OCI-LY3 (cell line): ENCODE measurements at regions not wholly inside any gene's neighbourhood (a gene's known extent, or its start where the extent isn't known, plus 50 kb on each side); places are given as distances from the start of the nearest gene placed in this dataset.

Experiments used
- H2AFZ ChIP-seq: fragments of 200-600, 300-600 bp; shearing (Covaris generic); 2 replicates; pipeline ENCODE4 v1.6.0; 2014; ENCODE audit warnings: antibody characterized with exemption, low read depth, low read length
- H3K27ac ChIP-seq: fragments of 200-600, 300-600 bp; sonication (generic); 2 replicates; pipeline ENCODE4 v1.5.1; 2014; ENCODE audit warnings: mild to moderate bottlenecking, low read length, moderate library complexity, mixed read lengths
- H3K27me3 ChIP-seq: fragments of 200-600, 300-600 bp; sonication (generic); 2 replicates; pipeline ENCODE4 v1.6.1; 2014; ENCODE audit warnings: low read depth, low read length, mixed read lengths
- H3K36me3 ChIP-seq: fragments of 200-600, 300-600 bp; sonication (generic); replicated peaks from 2 replicates; pipeline ENCODE3; 2014; ENCODE audit warnings: low read depth, low read length, mixed read lengths
- H3K4me1 ChIP-seq: fragments of 300-600, 200-600 bp; sonication (generic); 2 replicates; pipeline ENCODE4 v1.6.1; 2014; ENCODE audit warnings: low read length, mixed read lengths
- H3K4me2 ChIP-seq: fragments of 200-600, 300-600 bp; sonication (generic); 2 replicates; pipeline ENCODE4 v1.6.1; 2014; ENCODE audit warnings: low read length, mixed read lengths
- H3K4me3 ChIP-seq: fragments of 300-600, 200-600 bp; sonication (generic); 2 replicates; pipeline ENCODE4 v1.5.1; 2014; ENCODE audit warnings: antibody characterized with exemption, mild to moderate bottlenecking, low read length, moderate library complexity
- H3K79me2 ChIP-seq: fragments of 300-600, 200-600 bp; shearing (Covaris generic); 2 replicates; pipeline ENCODE4 v1.6.1; 2014; ENCODE audit warnings: mild to moderate bottlenecking, low read length, mixed read lengths
- H3K9ac ChIP-seq: fragments of 300-600, 200-600 bp; shearing (Covaris generic); 2 replicates; pipeline ENCODE4 v1.6.0; 2014; ENCODE audit warnings: mild to moderate bottlenecking, low read length, moderate library complexity
- H3K9me3 ChIP-seq: fragments of 200-600, 300-600 bp; shearing (Covaris generic); 2 replicates; pipeline ENCODE4 v1.6.1; 2014; ENCODE audit warnings: low read length, mixed read lengths; ENCODE audit not compliant: insufficient read depth
- H4K20me1 ChIP-seq: fragments of 200-600, 300-600 bp; sonication (generic); 2 replicates; pipeline ENCODE4 v1.6.1; 2016; ENCODE audit warnings: low read length, mixed read lengths; ENCODE audit not compliant: insufficient read depth
- EZH2phosphoT487 ChIP-seq: fragments of 200-600 bp; shearing (Covaris generic); IDR thresholded peaks from 2 replicates; pipeline ENCODE4 v1.6.1; 2018; ENCODE audit warnings: antibody characterized with exemption, mixed run types, low read depth
- TF ChIP-seq, protein P1 (sequence below): fragments of 200-600, 300-600 bp; sonication (generic); IDR thresholded peaks from 2 replicates; pipeline ENCODE4 v1.5.1; 2014; ENCODE audit warnings: antibody characterized with exemption, low read length, low read depth

DNA sequence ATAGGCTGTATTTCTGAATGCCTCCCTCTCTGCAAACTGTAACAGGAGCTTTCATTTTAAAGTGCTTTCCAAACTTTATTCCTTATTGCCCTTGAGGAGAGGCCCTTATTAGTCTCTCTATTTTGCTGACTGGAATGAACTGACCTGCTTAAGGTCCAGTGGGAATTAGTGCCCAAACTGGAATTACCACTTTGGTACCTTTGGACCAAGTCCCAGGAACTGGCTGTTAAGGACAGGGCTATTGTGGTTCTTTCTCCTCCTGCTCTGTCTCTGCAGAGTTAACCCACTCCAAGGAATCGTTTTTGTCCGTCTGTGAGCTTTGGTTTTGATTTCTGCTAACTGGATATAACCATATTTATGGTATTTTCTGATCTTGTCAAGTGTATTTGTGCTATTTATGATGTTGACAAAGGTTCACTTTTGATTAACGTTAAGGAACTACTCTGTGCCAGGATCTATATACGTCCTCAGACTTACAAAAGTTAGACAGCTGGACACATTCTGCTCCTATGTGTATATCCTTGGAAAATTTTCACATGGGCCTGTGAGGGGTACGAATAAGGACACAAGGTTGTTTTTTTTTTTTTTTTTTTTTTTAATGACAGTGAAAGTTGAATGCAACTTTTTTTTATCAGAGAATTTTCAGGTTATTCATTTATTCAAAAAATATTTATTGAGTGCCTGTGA lies 189.1 kb upstream of the ANKRD55 start:
- no peak overlapping the region for H3K27ac ChIP-seq
- no peaks in the 10 kb centered on the region for H3K79me2 ChIP-seq
- no peak for TF ChIP-seq EZH2phosphoT487
- TF ChIP-seq, protein P1, sequence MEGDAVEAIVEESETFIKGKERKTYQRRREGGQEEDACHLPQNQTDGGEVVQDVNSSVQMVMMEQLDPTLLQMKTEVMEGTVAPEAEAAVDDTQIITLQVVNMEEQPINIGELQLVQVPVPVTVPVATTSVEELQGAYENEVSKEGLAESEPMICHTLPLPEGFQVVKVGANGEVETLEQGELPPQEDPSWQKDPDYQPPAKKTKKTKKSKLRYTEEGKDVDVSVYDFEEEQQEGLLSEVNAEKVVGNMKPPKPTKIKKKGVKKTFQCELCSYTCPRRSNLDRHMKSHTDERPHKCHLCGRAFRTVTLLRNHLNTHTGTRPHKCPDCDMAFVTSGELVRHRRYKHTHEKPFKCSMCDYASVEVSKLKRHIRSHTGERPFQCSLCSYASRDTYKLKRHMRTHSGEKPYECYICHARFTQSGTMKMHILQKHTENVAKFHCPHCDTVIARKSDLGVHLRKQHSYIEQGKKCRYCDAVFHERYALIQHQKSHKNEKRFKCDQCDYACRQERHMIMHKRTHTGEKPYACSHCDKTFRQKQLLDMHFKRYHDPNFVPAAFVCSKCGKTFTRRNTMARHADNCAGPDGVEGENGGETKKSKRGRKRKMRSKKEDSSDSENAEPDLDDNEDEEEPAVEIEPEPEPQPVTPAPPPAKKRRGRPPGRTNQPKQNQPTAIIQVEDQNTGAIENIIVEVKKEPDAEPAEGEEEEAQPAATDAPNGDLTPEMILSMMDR = no peak
- H3K4me2 ChIP-seq = no peak overlapping the region
- H3K27me3 ChIP-seq = no peaks in the 10 kb centered on the region
- no peaks in the 10 kb centered on the region for H4K20me1 ChIP-seq
- H3K36me3 ChIP-seq = peaks cover 19% of the 10 kb centered on the region
- no peak overlapping the region for H3K4me3 ChIP-seq
- no peak overlapping the region for H2AFZ ChIP-seq
- no peak overlapping the region for H3K9ac ChIP-seq
- peaks cover 14% of the 10 kb centered on the region; the same call in 1 of the 2 replicates for H3K9me3 ChIP-seq
- peaks cover 5% of the 10 kb centered on the region; the same call in 1 of the 2 replicates for H3K4me1 ChIP-seq

DNA sequence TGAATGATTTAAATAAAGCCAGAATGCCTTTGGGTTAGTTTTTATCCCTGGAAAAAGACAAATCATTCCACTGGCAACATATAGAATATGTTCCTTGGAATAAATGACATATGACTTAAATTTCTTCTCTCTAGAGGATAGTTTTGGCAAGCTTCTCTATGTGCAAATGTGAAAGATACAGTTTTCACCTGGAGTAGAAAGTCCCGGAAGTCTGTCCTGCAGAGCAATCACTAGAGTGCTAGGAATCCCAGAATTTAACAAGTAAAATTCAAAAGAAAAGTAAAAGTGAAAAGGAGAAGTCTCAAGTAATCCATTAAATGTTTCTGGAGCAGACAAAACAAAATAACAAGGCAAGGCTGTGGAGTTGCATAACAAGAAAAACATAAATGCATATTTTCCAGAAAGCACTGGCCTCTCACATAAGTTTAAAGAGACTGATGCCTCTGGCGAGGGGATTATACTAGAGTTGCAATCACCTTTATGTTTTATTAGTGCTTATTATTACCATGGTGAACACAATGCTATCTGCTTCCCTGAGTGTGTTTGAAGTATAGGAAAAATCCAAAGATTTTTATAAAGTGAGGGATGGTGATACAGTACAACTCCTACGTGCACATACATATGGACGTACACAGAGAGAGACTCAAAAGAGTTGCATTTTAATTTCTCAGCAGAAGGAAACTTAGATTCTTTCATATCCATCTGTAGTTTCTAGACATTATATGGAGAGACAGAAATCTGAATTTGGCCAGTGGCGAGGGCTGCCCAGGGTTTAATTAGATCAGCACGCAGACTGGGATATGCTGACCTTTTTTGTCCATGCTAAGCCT lies 188.3 kb upstream of the ANKRD55 start:
- H3K9ac ChIP-seq = no peak overlapping the region
- no peak overlapping the region for H3K27ac ChIP-seq
- H2AFZ ChIP-seq = no peak overlapping the region
- peaks cover 14% of the 10 kb centered on the region; the same call in 1 of the 2 replicates for H3K9me3 ChIP-seq
- no peak for TF ChIP-seq EZH2phosphoT487
- TF ChIP-seq, protein P1 = no peak
- no peaks in the 10 kb centered on the region for H3K27me3 ChIP-seq
- no peak overlapping the region for H3K4me3 ChIP-seq
- no peaks in the 10 kb centered on the region for H3K79me2 ChIP-seq
- peaks cover 9% of the 10 kb centered on the region for H3K4me1 ChIP-seq
- H3K36me3 ChIP-seq = peaks cover 23% of the 10 kb centered on the region
- no peak overlapping the region for H3K4me2 ChIP-seq
- no peaks in the 10 kb centered on the region for H4K20me1 ChIP-seq

DNA sequence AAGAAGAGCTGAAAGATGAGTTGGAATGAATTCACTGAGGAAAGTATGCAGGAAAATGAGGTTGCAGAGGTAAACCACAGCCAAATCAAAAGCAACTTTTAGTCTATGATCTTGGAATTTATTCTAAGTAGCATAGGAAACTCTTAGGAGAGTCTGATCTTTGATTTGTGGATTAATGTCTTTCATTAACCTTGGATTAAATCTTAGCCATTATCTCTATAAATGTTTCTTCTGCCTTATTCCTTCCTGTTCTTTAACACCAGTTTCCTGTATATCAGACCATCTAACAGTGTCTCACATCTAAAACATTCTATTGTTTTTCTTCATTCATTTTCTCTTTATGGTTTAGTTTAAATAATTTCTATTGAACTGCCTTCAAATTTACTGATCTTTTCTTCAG lies 187.2 kb upstream of the ANKRD55 start:
- Histone ChIP-seq H3K36me3 (peaks cover 23% of the 10 kb centered on the region), H2AFZ (no peak overlapping the region), H3K9ac (no peak overlapping the region), H3K4me2 (no peak overlapping the region), H3K4me1 (peaks cover 20% of the 10 kb centered on the region), H3K4me3 (no peak overlapping the region), H3K27ac (no peak overlapping the region), H3K27me3 (no peaks in the 10 kb centered on the region), H3K9me3 (peaks cover 14% of the 10 kb centered on the region; the same call in 1 of the 2 replicates), H4K20me1 (no peaks in the 10 kb centered on the region), H3K79me2 (no peaks in the 10 kb centered on the region)
- TF ChIP-seq, protein P1 = no peak
- no peak for TF ChIP-seq EZH2phosphoT487

DNA sequence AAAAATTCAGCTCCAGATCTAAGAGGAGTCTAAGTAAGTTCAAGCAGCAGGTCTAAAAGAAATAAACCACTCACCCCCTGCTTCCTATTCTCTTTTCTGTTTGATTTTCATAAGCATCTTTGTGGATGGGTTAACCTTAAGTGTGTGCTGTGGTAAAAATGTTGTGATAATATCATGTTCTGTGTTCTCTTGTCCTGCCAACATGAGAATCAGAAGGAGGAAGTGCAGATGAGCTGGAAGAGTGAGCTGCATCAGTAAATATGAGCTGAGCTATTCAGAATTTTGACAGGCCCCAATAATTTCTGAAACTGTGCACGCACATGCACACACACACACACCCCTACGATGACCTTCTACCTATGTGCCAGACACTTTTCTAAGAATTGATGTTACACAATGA lies 186.5 kb upstream of the ANKRD55 start:
- Histone ChIP-seq H3K36me3 (peaks cover 23% of the 10 kb centered on the region), H3K4me3 (no peak overlapping the region), H3K27me3 (no peaks in the 10 kb centered on the region), H3K9ac (no peak overlapping the region), H4K20me1 (no peaks in the 10 kb centered on the region), H2AFZ (no peak overlapping the region), H3K4me1 (peaks cover 25% of the 10 kb centered on the region), H3K9me3 (peaks cover 14% of the 10 kb centered on the region; the same call in 1 of the 2 replicates), H3K4me2 (no peak overlapping the region), H3K27ac (no peak overlapping the region), H3K79me2 (no peaks in the 10 kb centered on the region)
- TF ChIP-seq, protein P1 = no peak
- no peak for TF ChIP-seq EZH2phosphoT487
